SK-N-SH treated with all-trans-retinoic acid at 6 μM for 48 hours (cell line): ENCODE measurements at regions not wholly inside any gene's neighbourhood (a gene's known extent, or its start where the extent isn't known, plus 50 kb on each side); places are given as distances from the start of the nearest gene placed in this dataset.

Experiments used
- ARNTL ChIP-seq: fragments of 450-650 bp; formaldehyde crosslinking; IDR thresholded peaks from 2 replicates; pipeline ENCODE4 v1.5.0; 2020; ENCODE audit warnings: low read depth, mild to moderate bottlenecking, moderate library complexity, borderline replicate concordance
- CSRNP3 ChIP-seq: fragments of 250-450 bp; sonication (Bioruptor Pico); IDR thresholded peaks from 2 replicates; pipeline ENCODE4 v1.5.1; 2021; ENCODE audit warnings: mild to moderate bottlenecking, moderate library complexity
- ESRRG ChIP-seq: fragments of 250-450 bp; sonication (Bioruptor Pico); IDR thresholded peaks from 2 replicates; pipeline ENCODE4 v1.6.1; 2021; ENCODE audit warnings: mild to moderate bottlenecking
- OSR1 ChIP-seq: fragments of 250-450 bp; sonication (Bioruptor Pico); IDR thresholded peaks from 2 replicates; pipeline ENCODE4 v1.8.0; 2022; ENCODE audit warnings: moderate library complexity, mild to moderate bottlenecking, inconsistent platforms
- PATZ1 ChIP-seq: fragments of 250-450 bp; sonication (Bioruptor Pico); IDR thresholded peaks from 2 replicates; pipeline ENCODE4 v1.8.0; 2020; ENCODE audit warnings: mild to moderate bottlenecking, moderate library complexity, borderline replicate concordance
- PPARA ChIP-seq: fragments of 250-450 bp; sonication (Bioruptor Pico); IDR thresholded peaks from 2 replicates; pipeline ENCODE4 v1.5.0; 2020; ENCODE audit warnings: mild to moderate bottlenecking, borderline replicate concordance
- RARB ChIP-seq: fragments of 250-450 bp; sonication (Bioruptor Pico); IDR thresholded peaks from 2 replicates; pipeline ENCODE4 v1.8.0; 2021; ENCODE audit warnings: mild to moderate bottlenecking, moderate library complexity
- TSHZ2 ChIP-seq: fragments of 250-450 bp; sonication (Bioruptor Pico); IDR thresholded peaks from 2 replicates; pipeline ENCODE4 v1.5.0; 2020; ENCODE audit warnings: mild to moderate bottlenecking, moderate library complexity
- ZC3H10 ChIP-seq: fragments of 250-450 bp; sonication (Bioruptor Pico); IDR thresholded peaks from 2 replicates; pipeline ENCODE4 v1.5.1; 2021; ENCODE audit warnings: mild to moderate bottlenecking, moderate library complexity
- ZFP3 ChIP-seq: fragments of 250-450 bp; sonication (Bioruptor Pico); IDR thresholded peaks from 2 replicates; pipeline ENCODE4 v1.5.0; 2020; ENCODE audit warnings: mild to moderate bottlenecking, moderate library complexity
- ZFP30 ChIP-seq: fragments of 450-650 bp; formaldehyde crosslinking; IDR thresholded peaks from 2 replicates; pipeline ENCODE4 v1.5.0; 2022; ENCODE audit warnings: mild to moderate bottlenecking, moderate library complexity
- ZNF70 ChIP-seq: fragments of 450-650 bp; formaldehyde crosslinking; IDR thresholded peaks from 2 replicates; pipeline ENCODE4 v1.5.0; 2020; ENCODE audit warnings: mild to moderate bottlenecking, moderate library complexity
- ZNF8 ChIP-seq: fragments of 450-650 bp; formaldehyde crosslinking; IDR thresholded peaks from 2 replicates; pipeline ENCODE4 v1.5.0; 2020; ENCODE audit warnings: mild to moderate bottlenecking, moderate library complexity

- TF ChIP-seq PATZ1 (CRISPR knock-in tag) (no peak), ZFP3 (CRISPR knock-in tag) (no peak), OSR1 (CRISPR knock-in tag) (no peak), PPARA (no peak), ZC3H10 (CRISPR knock-in tag) (no peak), RARB (CRISPR knock-in tag) (no peak), ZFP30 (no peak), TSHZ2 (CRISPR knock-in tag) (no peak), ESRRG (CRISPR knock-in tag) (no peak), ZNF70 (CRISPR knock-in tag) (no peak), CSRNP3 (CRISPR knock-in tag) (no peak), ZNF8 (no peak), ARNTL (CRISPR knock-in tag) (no peak)
Measured at GRCh38 chr11:30741039-30741550, 154.9 kb upstream of the MPPED2 start.
